ENCODE measurements at regions not wholly inside any gene's neighbourhood (a gene's known extent, or its start where the extent isn't known, plus 50 kb on each side); places are given as distances from the start of the nearest gene placed in this dataset.

DNA sequence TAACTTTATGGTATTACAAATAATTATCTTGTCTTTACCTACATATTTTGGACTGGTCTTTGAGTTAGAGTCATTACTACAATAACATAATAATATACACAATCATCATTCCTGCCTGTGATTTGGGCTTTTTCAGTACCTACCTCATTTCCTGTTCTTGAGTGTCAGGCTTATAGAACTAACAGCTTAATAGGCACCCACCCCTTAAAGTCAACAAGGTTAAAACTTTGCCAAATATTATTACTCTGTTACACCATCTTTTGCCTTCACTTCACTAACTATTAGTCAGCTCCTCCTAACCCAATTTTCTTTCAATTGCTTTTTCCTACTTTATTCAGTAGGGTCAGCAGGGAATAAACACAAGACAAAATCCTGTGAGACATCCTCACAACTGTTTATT lies 488.7 kb upstream of the AGTR1 start:
- H3K27ac ChIP-seq (ENCODE audit: low read depth, low read length) = no peak overlapping the region
- H3K9ac ChIP-seq (ENCODE audit: low read length) = no peak overlapping the region
- H3K4me1 ChIP-seq (ENCODE audit: insufficient read depth, low read length) = no peaks in the 10 kb centered on the region
- no peak overlapping the region for H3K4me3 ChIP-seq (ENCODE audit: low read depth in 1 of 2, low read length in 2 of 2)
- H3K9me3 ChIP-seq (ENCODE audit: low read length) = no peaks in the 10 kb centered on the region
- H3K27me3 ChIP-seq (ENCODE audit: control insufficient read depth in 1 of 2, insufficient read depth in 2 of 2, low read length in 2 of 2) = no peaks in the 10 kb centered on the region
- no peaks in the 10 kb centered on the region for H3K36me3 ChIP-seq (ENCODE audit: insufficient read depth, low read length)

- no peaks in the 10 kb centered on the region for H3K27me3 ChIP-seq (ENCODE audit: control insufficient read depth in 1 of 2, insufficient read depth in 2 of 2, low read length in 2 of 2)
- H3K4me1 ChIP-seq (ENCODE audit: insufficient read depth, low read length) = no peaks in the 10 kb centered on the region
- H3K27ac ChIP-seq (ENCODE audit: low read depth, low read length) = no peak overlapping the region
- no peaks in the 10 kb centered on the region for H3K36me3 ChIP-seq (ENCODE audit: insufficient read depth, low read length)
- no peak overlapping the region for H3K9ac ChIP-seq (ENCODE audit: low read length)
- no peak overlapping the region for H3K4me3 ChIP-seq (ENCODE audit: low read depth in 1 of 2, low read length in 2 of 2)
- no peaks in the 10 kb centered on the region for H3K9me3 ChIP-seq (ENCODE audit: low read length)
Observed at GRCh38 chr3:148211725-148212124, 486.0 kb upstream of the AGTR1 start.

DNA sequence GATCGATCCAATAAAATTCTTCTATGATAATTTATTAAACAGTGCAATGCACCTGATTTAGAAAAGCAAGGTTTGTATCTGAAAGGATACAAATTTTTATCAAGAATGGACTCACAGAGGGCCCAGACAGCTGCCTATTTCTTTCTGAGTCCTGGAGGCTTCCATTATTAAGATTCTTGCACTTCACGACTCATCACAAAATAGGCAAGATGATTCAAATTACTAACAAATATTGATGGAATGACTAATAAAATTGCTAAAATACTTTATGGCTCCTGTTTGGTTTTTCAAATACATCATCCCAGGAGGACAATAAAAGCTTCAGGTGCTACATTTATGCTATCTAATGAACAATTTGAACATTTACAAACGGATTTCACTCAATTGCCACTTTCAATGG lies 483.0 kb upstream of the AGTR1 start:
- Histone ChIP-seq H3K36me3 (ENCODE audit: insufficient read depth, low read length) (no peaks in the 10 kb centered on the region), H3K27ac (ENCODE audit: low read depth, low read length) (no peak overlapping the region), H3K9ac (ENCODE audit: low read length) (no peak overlapping the region), H3K27me3 (ENCODE audit: control insufficient read depth in 1 of 2, insufficient read depth in 2 of 2, low read length in 2 of 2) (no peaks in the 10 kb centered on the region), H3K4me3 (ENCODE audit: low read depth in 1 of 2, low read length in 2 of 2) (no peak overlapping the region), H3K9me3 (ENCODE audit: low read length) (no peaks in the 10 kb centered on the region), H3K4me1 (ENCODE audit: insufficient read depth, low read length) (no peaks in the 10 kb centered on the region)

DNA sequence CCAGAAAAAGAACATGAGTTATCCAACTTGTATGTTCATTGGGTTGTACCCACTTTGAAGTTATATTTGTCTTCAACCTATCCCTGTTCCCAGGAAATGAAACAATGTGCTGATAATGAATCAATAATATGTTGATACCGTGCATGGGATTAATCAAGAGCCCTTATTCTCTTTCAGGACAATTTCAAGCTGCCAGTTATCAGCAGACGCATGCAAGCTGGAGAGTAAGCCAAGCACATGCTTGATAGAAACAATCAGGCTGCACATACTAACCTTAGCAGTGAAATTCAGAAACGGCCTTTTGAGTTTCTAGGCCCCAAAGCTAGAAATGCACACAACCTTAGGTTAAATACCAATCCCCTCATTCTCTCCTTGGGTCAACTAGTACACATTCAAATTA lies 480.4 kb upstream of the AGTR1 start:
- Histone ChIP-seq H3K27ac (ENCODE audit: low read depth, low read length) (no peak overlapping the region), H3K27me3 (ENCODE audit: control insufficient read depth in 1 of 2, insufficient read depth in 2 of 2, low read length in 2 of 2) (no peaks in the 10 kb centered on the region), H3K4me3 (ENCODE audit: low read depth in 1 of 2, low read length in 2 of 2) (no peak overlapping the region), H3K9me3 (ENCODE audit: low read length) (no peaks in the 10 kb centered on the region), H3K4me1 (ENCODE audit: insufficient read depth, low read length) (no peaks in the 10 kb centered on the region), H3K36me3 (ENCODE audit: insufficient read depth, low read length) (no peaks in the 10 kb centered on the region), H3K9ac (ENCODE audit: low read length) (no peak overlapping the region)

- H3K36me3 ChIP-seq (ENCODE audit: insufficient read depth, low read length) = no peaks in the 10 kb centered on the region
- no peaks in the 10 kb centered on the region for H3K4me1 ChIP-seq (ENCODE audit: insufficient read depth, low read length)
- H3K9ac ChIP-seq (ENCODE audit: low read length) = no peak overlapping the region
- H3K9me3 ChIP-seq (ENCODE audit: low read length) = no peaks in the 10 kb centered on the region
- H3K27me3 ChIP-seq (ENCODE audit: control insufficient read depth in 1 of 2, insufficient read depth in 2 of 2, low read length in 2 of 2) = no peaks in the 10 kb centered on the region
- H3K4me3 ChIP-seq (ENCODE audit: low read depth in 1 of 2, low read length in 2 of 2) = no peak overlapping the region
- no peak overlapping the region for H3K27ac ChIP-seq (ENCODE audit: low read depth, low read length)
Observed at GRCh38 chr3:148218222-148218621, 479.5 kb upstream of the AGTR1 start.

DNA sequence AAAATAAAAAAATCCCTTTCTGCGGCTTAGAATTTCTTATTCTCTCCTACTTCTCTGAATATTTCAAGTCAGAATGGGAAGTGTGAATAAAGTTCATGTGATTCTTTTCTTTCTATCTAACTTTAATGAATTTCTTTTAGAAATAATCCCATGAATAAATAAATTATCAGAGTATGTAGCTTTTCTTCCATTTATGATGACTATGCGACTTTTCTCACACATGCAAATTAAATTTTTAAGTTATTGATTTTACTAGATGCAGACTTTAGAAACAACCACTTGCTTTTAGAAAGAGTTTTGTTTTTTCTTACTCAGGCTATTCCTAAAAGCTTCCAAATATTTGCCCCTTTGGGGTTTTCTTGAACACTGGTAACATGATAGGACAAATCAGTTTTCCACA lies 477.7 kb upstream of the AGTR1 start:
- Histone ChIP-seq H3K27me3 (ENCODE audit: control insufficient read depth in 1 of 2, insufficient read depth in 2 of 2, low read length in 2 of 2) (no peaks in the 10 kb centered on the region), H3K4me3 (ENCODE audit: low read depth in 1 of 2, low read length in 2 of 2) (no peak overlapping the region), H3K27ac (ENCODE audit: low read depth, low read length) (no peak overlapping the region), H3K36me3 (ENCODE audit: insufficient read depth, low read length) (no peaks in the 10 kb centered on the region), H3K9ac (ENCODE audit: low read length) (no peak overlapping the region), H3K9me3 (ENCODE audit: low read length) (no peaks in the 10 kb centered on the region), H3K4me1 (ENCODE audit: insufficient read depth, low read length) (no peaks in the 10 kb centered on the region)

GRCh38 chr3:148221303-148221702 lies 476.4 kb upstream of the AGTR1 start:
- H3K9ac ChIP-seq (ENCODE audit: low read length) = no peak overlapping the region
- H3K36me3 ChIP-seq (ENCODE audit: insufficient read depth, low read length) = no peaks in the 10 kb centered on the region
- H3K27ac ChIP-seq (ENCODE audit: low read depth, low read length) = no peak overlapping the region
- H3K4me1 ChIP-seq (ENCODE audit: insufficient read depth, low read length) = no peaks in the 10 kb centered on the region
- no peaks in the 10 kb centered on the region for H3K27me3 ChIP-seq (ENCODE audit: control insufficient read depth in 1 of 2, insufficient read depth in 2 of 2, low read length in 2 of 2)
- no peak overlapping the region for H3K4me3 ChIP-seq (ENCODE audit: low read depth in 1 of 2, low read length in 2 of 2)
- no peaks in the 10 kb centered on the region for H3K9me3 ChIP-seq (ENCODE audit: low read length)

DNA sequence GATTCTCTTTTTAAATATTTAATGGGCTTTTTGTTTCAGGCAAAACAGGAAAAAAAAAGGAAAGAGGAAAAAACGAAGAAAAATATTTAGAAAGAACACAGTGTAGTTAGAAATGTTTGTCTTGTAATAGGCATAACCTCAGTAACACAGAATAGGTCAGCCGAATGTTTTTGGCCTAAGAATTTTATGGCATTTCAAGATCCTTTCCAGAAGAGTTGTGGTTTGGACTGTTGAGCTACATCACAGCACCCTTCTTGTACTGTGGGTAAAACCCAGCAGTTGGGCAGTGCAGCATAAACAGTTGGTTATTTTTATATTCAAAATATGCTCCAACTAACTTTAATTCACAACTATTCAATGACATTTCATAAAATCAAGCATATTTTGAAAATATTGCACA lies 474.4 kb upstream of the AGTR1 start:
- Histone ChIP-seq H3K36me3 (ENCODE audit: insufficient read depth, low read length) (no peaks in the 10 kb centered on the region), H3K9me3 (ENCODE audit: low read length) (no peaks in the 10 kb centered on the region), H3K9ac (ENCODE audit: low read length) (no peak overlapping the region), H3K4me1 (ENCODE audit: insufficient read depth, low read length) (no peaks in the 10 kb centered on the region), H3K4me3 (ENCODE audit: low read depth in 1 of 2, low read length in 2 of 2) (no peak overlapping the region), H3K27ac (ENCODE audit: low read depth, low read length) (no peak overlapping the region), H3K27me3 (ENCODE audit: control insufficient read depth in 1 of 2, insufficient read depth in 2 of 2, low read length in 2 of 2) (no peaks in the 10 kb centered on the region)

GRCh38 chr3:148226246-148226645 lies 471.5 kb upstream of the AGTR1 start:
- Histone ChIP-seq H3K36me3 (ENCODE audit: insufficient read depth, low read length) (no peaks in the 10 kb centered on the region), H3K9ac (ENCODE audit: low read length) (no peak overlapping the region), H3K9me3 (ENCODE audit: low read length) (no peaks in the 10 kb centered on the region), H3K4me1 (ENCODE audit: insufficient read depth, low read length) (no peaks in the 10 kb centered on the region), H3K27ac (ENCODE audit: low read depth, low read length) (no peak overlapping the region), H3K4me3 (ENCODE audit: low read depth in 1 of 2, low read length in 2 of 2) (no peak overlapping the region), H3K27me3 (ENCODE audit: control insufficient read depth in 1 of 2, insufficient read depth in 2 of 2, low read length in 2 of 2) (no peaks in the 10 kb centered on the region)

GRCh38 chr3:148227534-148227933 lies 470.2 kb upstream of the AGTR1 start:
- H3K27me3 ChIP-seq (ENCODE audit: control insufficient read depth in 1 of 2, insufficient read depth in 2 of 2, low read length in 2 of 2) = no peaks in the 10 kb centered on the region
- no peaks in the 10 kb centered on the region for H3K4me1 ChIP-seq (ENCODE audit: insufficient read depth, low read length)
- H3K27ac ChIP-seq (ENCODE audit: low read depth, low read length) = no peak overlapping the region
- no peaks in the 10 kb centered on the region for H3K36me3 ChIP-seq (ENCODE audit: insufficient read depth, low read length)
- H3K9ac ChIP-seq (ENCODE audit: low read length) = no peak overlapping the region
- no peaks in the 10 kb centered on the region for H3K9me3 ChIP-seq (ENCODE audit: low read length)
- H3K4me3 ChIP-seq (ENCODE audit: low read depth in 1 of 2, low read length in 2 of 2) = no peak overlapping the region

GRCh38 chr3:148229107-148229506 lies 468.6 kb upstream of the AGTR1 start:
- Histone ChIP-seq H3K9me3 (ENCODE audit: low read length) (no peaks in the 10 kb centered on the region), H3K36me3 (ENCODE audit: insufficient read depth, low read length) (no peaks in the 10 kb centered on the region), H3K4me3 (ENCODE audit: low read depth in 1 of 2, low read length in 2 of 2) (no peak overlapping the region), H3K27ac (ENCODE audit: low read depth, low read length) (no peak overlapping the region), H3K9ac (ENCODE audit: low read length) (no peak overlapping the region), H3K27me3 (ENCODE audit: control insufficient read depth in 1 of 2, insufficient read depth in 2 of 2, low read length in 2 of 2) (no peaks in the 10 kb centered on the region), H3K4me1 (ENCODE audit: insufficient read depth, low read length) (no peaks in the 10 kb centered on the region)

DNA sequence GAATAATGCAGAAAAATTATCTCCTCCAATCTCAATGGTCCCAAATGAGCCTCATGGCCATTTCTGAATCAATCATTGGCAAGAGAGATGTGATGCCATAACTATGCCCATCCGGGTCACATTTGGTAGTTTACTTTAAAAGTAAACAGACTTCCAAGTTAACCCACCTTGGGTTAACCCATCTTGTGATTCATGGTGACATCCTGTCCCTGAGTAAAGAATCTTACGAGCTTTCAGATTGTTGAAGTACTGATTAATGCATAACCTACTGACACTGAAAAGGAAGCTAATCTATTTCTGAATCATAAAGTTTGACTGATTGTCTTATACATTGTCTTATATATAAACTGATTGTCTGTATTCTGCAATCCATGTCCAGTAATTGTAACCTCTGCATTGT lies 467.2 kb upstream of the AGTR1 start:
- no peak overlapping the region for H3K4me3 ChIP-seq (ENCODE audit: low read depth in 1 of 2, low read length in 2 of 2)
- H3K9ac ChIP-seq (ENCODE audit: low read length) = no peak overlapping the region
- H3K27ac ChIP-seq (ENCODE audit: low read depth, low read length) = no peak overlapping the region
- no peaks in the 10 kb centered on the region for H3K9me3 ChIP-seq (ENCODE audit: low read length)
- no peaks in the 10 kb centered on the region for H3K4me1 ChIP-seq (ENCODE audit: insufficient read depth, low read length)
- no peaks in the 10 kb centered on the region for H3K36me3 ChIP-seq (ENCODE audit: insufficient read depth, low read length)
- no peaks in the 10 kb centered on the region for H3K27me3 ChIP-seq (ENCODE audit: control insufficient read depth in 1 of 2, insufficient read depth in 2 of 2, low read length in 2 of 2)
